H1 (cell line): ENCODE measurements at regions not wholly inside any gene's neighbourhood (a gene's known extent, or its start where the extent isn't known, plus 50 kb on each side); places are given as distances from the start of the nearest gene placed in this dataset.
A peak's percentile ranks its signal among the peaks of the same experiment; 100 is the strongest.

Source experiments
- CTCF ChIA-PET: fragments of 300-600 bp; sonication (Branson Sonifier 250); formaldehyde crosslinking; loops from one replicate; lab custom pipeline; 2021; ENCODE audit not compliant: partially characterized antibody; lab: Charles Lee
- POLR2A ChIA-PET: fragments of 300-600 bp; sonication (Branson Sonifier 250); formaldehyde crosslinking; loops from one replicate; lab custom pipeline; 2021; ENCODE audit warnings: inconsistent platforms; ENCODE audit not compliant: partially characterized antibody; lab: Charles Lee
- DNase-seq, 2 experiments: peaks; one replicate each; pipeline versions ENCODE4 v3.0.0 to v3.0.0-alpha.2; 2010 to 2022; ENCODE audit warnings: low spot score in 2 of 2, low read depth in 1 of 2, mixed read lengths in 1 of 2
- FAIRE-seq: peaks from 2 replicates; lab custom pipeline; 2011; peaks lifted over from hg19 to GRCh38; lab: Jason Lieb, UNC
- H2AFZ ChIP-seq: 2 replicates; pipeline ENCODE4 v1.8.1; 2012; ENCODE audit warnings: low read length, inconsistent platforms
- H2AK5ac ChIP-seq: 2 replicates; pipeline ENCODE4 v1.6.1; 2013; ENCODE audit warnings: low read depth, low read length
- H2BK120ac ChIP-seq: replicated peaks from 2 replicates; pipeline ENCODE3; 2013; ENCODE audit warnings: low read depth, low read length, inconsistent platforms
- H2BK12ac ChIP-seq: 2 replicates; pipeline ENCODE4 v1.6.1; 2013; ENCODE audit warnings: low read depth, low read length
- H2BK15ac ChIP-seq: 2 replicates; pipeline ENCODE4 v1.6.1; 2013; ENCODE audit warnings: low read length
- H2BK20ac ChIP-seq: 2 replicates; pipeline ENCODE4 v1.6.1; 2013; ENCODE audit warnings: low read length
- H2BK5ac ChIP-seq: 2 replicates; pipeline ENCODE4 v1.6.1; 2013; ENCODE audit warnings: low read depth, low read length
- H3K14ac ChIP-seq: 2 replicates; pipeline ENCODE4 v1.6.1; 2013; ENCODE audit warnings: inconsistent platforms; ENCODE audit not compliant: insufficient read length
- H3K18ac ChIP-seq: 2 replicates; pipeline ENCODE4 v1.6.1; 2013; ENCODE audit warnings: low read length; ENCODE audit errors: extremely low read depth
- H3K23ac ChIP-seq: 2 replicates; pipeline ENCODE4 v1.6.1; 2013; ENCODE audit warnings: inconsistent platforms; ENCODE audit not compliant: insufficient read length
- H3K23me2 ChIP-seq: 2 replicates; pipeline ENCODE4 v1.6.1; 2013; ENCODE audit warnings: low read depth, low read length
- H3K27ac ChIP-seq: 2 replicates; pipeline ENCODE4 v1.6.1; 2011; ENCODE audit warnings: low read depth, low read length, inconsistent platforms
- H3K27me3 ChIP-seq, 4 experiments: replicated peaks in 1 of 4; 1 replicate in 1 of 4; 2 replicates in 3 of 4; pipeline versions ENCODE4 v1.6.1 to v1.8.1; 2011 to 2013; ENCODE audit warnings: low read length in 3 of 4, mild to moderate bottlenecking in 3 of 4, inconsistent platforms in 2 of 4, mixed read lengths in 2 of 4, moderate library complexity in 1 of 4; ENCODE audit not compliant: control insufficient read depth in 3 of 4, insufficient read depth in 3 of 4; ENCODE audit errors: extremely low read depth in 1 of 4
- H3K36me3 ChIP-seq, 4 experiments: 2 replicates each; pipeline versions ENCODE4 v1.6.1 to v1.8.1; 2011 to 2013; ENCODE audit warnings: mild to moderate bottlenecking in 4 of 4, low read length in 3 of 4, moderate library complexity in 2 of 4, control low read depth in 1 of 4, inconsistent platforms in 1 of 4; ENCODE audit not compliant: insufficient read depth in 4 of 4, control insufficient read depth in 2 of 4
- H3K4ac ChIP-seq: replicated peaks from 2 replicates; pipeline ENCODE3; 2013; ENCODE audit warnings: low read length, low read depth, mixed read lengths, inconsistent platforms; ENCODE audit not compliant: insufficient read length
- H3K4me1 ChIP-seq, 4 experiments: replicated peaks in 1 of 4; 1 replicate in 1 of 4; 2 replicates in 3 of 4; pipeline versions ENCODE4 v1.6.1 to v1.8.1; 2011 to 2013; ENCODE audit warnings: low read length in 3 of 4, inconsistent platforms in 2 of 4, mixed read lengths in 1 of 4; ENCODE audit not compliant: insufficient read depth in 4 of 4, control insufficient read depth in 3 of 4
- H3K4me2 ChIP-seq, 2 experiments: 2 replicates each; pipeline versions ENCODE4 v1.6.1 to v1.8.1; 2011 to 2013; ENCODE audit warnings: low read depth in 2 of 2, low read length in 2 of 2, control low read depth in 1 of 2, inconsistent platforms in 1 of 2, mild to moderate bottlenecking in 1 of 2; ENCODE audit not compliant: insufficient read depth in 1 of 2
- H3K4me3 ChIP-seq, 4 experiments: fragments of 200-600, 300-600 bp in 1 of 4; sonication (generic), shearing (Covaris generic), sonication (Bioruptor Twin) in 1 of 4; 2 replicates each; pipeline versions ENCODE4 v1.5.1 to v1.8.1; 2011 to 2016; ENCODE audit warnings: low read length in 4 of 4, low read depth in 3 of 4, control low read depth in 2 of 4, inconsistent platforms in 2 of 4, mild to moderate bottlenecking in 2 of 4, mixed read lengths in 1 of 4, moderate library complexity in 1 of 4; ENCODE audit not compliant: insufficient read depth in 2 of 4; ENCODE audit errors: extremely low read depth in 1 of 4
- H3K56ac ChIP-seq: replicated peaks from 2 replicates; pipeline ENCODE3; 2013; ENCODE audit warnings: low read depth, mild to moderate bottlenecking, mixed read lengths, low read length, inconsistent platforms; ENCODE audit not compliant: insufficient read length
- H3K79me1 ChIP-seq: 2 replicates; pipeline ENCODE4 v1.6.1; 2013; ENCODE audit warnings: low read depth, low read length, control low read depth
- H3K79me2 ChIP-seq, 2 experiments: 2 replicates each; pipeline versions ENCODE4 v1.6.1 to v1.8.1; 2012 to 2013; ENCODE audit warnings: low read length in 2 of 2, mild to moderate bottlenecking in 2 of 2, inconsistent platforms in 1 of 2; ENCODE audit not compliant: insufficient read depth in 2 of 2, control insufficient read depth in 1 of 2
- H3K9ac ChIP-seq, 4 experiments: replicated peaks in 1 of 4; 1 replicate in 1 of 4; 2 replicates in 3 of 4; pipeline versions ENCODE4 v1.6.1 to v1.8.1; 2011 to 2013; ENCODE audit warnings: low read depth in 3 of 4, low read length in 3 of 4, control low read depth in 2 of 4, mild to moderate bottlenecking in 2 of 4, moderate library complexity in 2 of 4, inconsistent platforms in 1 of 4; ENCODE audit errors: extremely low read depth in 1 of 4
- H3K9me3 ChIP-seq, 2 experiments: 2 replicates each; pipeline versions ENCODE4 v1.6.1 to v1.8.1; 2012 to 2013; ENCODE audit warnings: mild to moderate bottlenecking in 2 of 2, moderate library complexity in 2 of 2, control low read depth in 1 of 2, inconsistent platforms in 1 of 2, low read depth in 1 of 2, low read length in 1 of 2, mixed read lengths in 1 of 2; ENCODE audit not compliant: insufficient read depth in 2 of 2
- H4K20me1 ChIP-seq, 2 experiments: replicated peaks in 1 of 2; 2 replicates each; pipeline versions ENCODE3 to v1.8.1; 2011 to 2013; ENCODE audit warnings: inconsistent platforms in 2 of 2, low read length in 2 of 2, mild to moderate bottlenecking in 1 of 2; ENCODE audit not compliant: insufficient read depth in 2 of 2, control insufficient read depth in 1 of 2
- H4K5ac ChIP-seq: 2 replicates; pipeline ENCODE4 v1.6.1; 2013; ENCODE audit warnings: low read length, low read depth, mixed read lengths, inconsistent platforms; ENCODE audit not compliant: insufficient read length
- H4K8ac ChIP-seq: 2 replicates; pipeline ENCODE4 v1.8.0; 2013; ENCODE audit warnings: mild to moderate bottlenecking, moderate library complexity, low read length, inconsistent platforms; ENCODE audit not compliant: insufficient read depth; ENCODE audit errors: extremely low read depth
- H4K91ac ChIP-seq: replicated peaks from 2 replicates; pipeline ENCODE3; 2013; ENCODE audit warnings: low read length, mixed read lengths, inconsistent platforms; ENCODE audit not compliant: insufficient read length
- ASH2L ChIP-seq: fragments of 200-600, 300-600 bp; sonication (generic); IDR thresholded peaks from one replicate; pipeline ENCODE4 v1.7.1; 2017; ENCODE audit warnings: low read length
- BCL11A ChIP-seq, 2 experiments: IDR thresholded peaks; one replicate each; pipeline ENCODE4 v1.6.1; 2011; ENCODE audit warnings: low read depth in 2 of 2, low read length in 2 of 2, mild to moderate bottlenecking in 2 of 2
- CHD2 ChIP-seq: IDR thresholded peaks from 2 replicates; pipeline ENCODE4 v1.6.1; 2012; ENCODE audit warnings: low read length, improper control_type of control experiment
- GABPA ChIP-seq: IDR thresholded peaks from 2 replicates; pipeline ENCODE4 v1.6.1; 2011; ENCODE audit warnings: mild to moderate bottlenecking, low read length, moderate library complexity, borderline replicate concordance; ENCODE audit not compliant: insufficient read depth
- JUN ChIP-seq: IDR thresholded peaks from 2 replicates; pipeline ENCODE4 v1.6.1; 2011; ENCODE audit warnings: low read depth, mild to moderate bottlenecking, improper control_type of control experiment, low read length
- PHF8 ChIP-seq: fragments of 200-600 bp; sonication (generic); conservative IDR thresholded peaks from 2 replicates; pipeline ENCODE4 v1.7.1; 2012; ENCODE audit warnings: low read depth, mild to moderate bottlenecking, inconsistent platforms, low read length, moderate library complexity
- RBBP5 ChIP-seq: IDR thresholded peaks from 2 replicates; pipeline ENCODE4 v1.7.1; 2012; ENCODE audit warnings: low read depth, mild to moderate bottlenecking, inconsistent platforms, low read length, moderate library complexity, borderline replicate concordance
- SIX5 ChIP-seq: IDR thresholded peaks from 2 replicates; pipeline ENCODE4 v1.6.1; 2011; ENCODE audit warnings: mild to moderate bottlenecking, low read depth, low read length
- SP1 ChIP-seq: IDR thresholded peaks from 2 replicates; pipeline ENCODE4 v1.6.1; 2011; ENCODE audit warnings: low read depth, low read length
- SP4 ChIP-seq: IDR thresholded peaks from 2 replicates; pipeline ENCODE4 v1.6.1; 2012; ENCODE audit warnings: low read length, inconsistent platforms
- SUZ12 ChIP-seq: fragments of 200-600 bp; sonication (generic); IDR thresholded peaks from 2 replicates; pipeline ENCODE4 v1.6.1; 2012; ENCODE audit warnings: mild to moderate bottlenecking, inconsistent platforms, low read length, moderate library complexity, mixed read lengths
- TAF7 ChIP-seq: optimal IDR thresholded peaks from 2 replicates; pipeline ENCODE3; 2011; ENCODE audit warnings: low read depth, mild to moderate bottlenecking, inconsistent platforms, low read length, moderate library complexity, borderline replicate concordance
- TBP ChIP-seq: IDR thresholded peaks from 2 replicates; pipeline ENCODE4 v1.6.1; 2011; ENCODE audit warnings: low read depth, low read length, improper control_type of control experiment
- YY1 ChIP-seq: IDR thresholded peaks from 2 replicates; pipeline ENCODE4 v1.6.1; 2011; ENCODE audit warnings: low read depth, mild to moderate bottlenecking, low read length
- ZNF274 ChIP-seq: IDR thresholded peaks from 2 replicates; pipeline ENCODE4 v1.7.0; 2012; ENCODE audit warnings: low read length, borderline replicate concordance; ENCODE audit errors: extremely low read depth
- WGBS, 2 experiments: shearing (Covaris generic) in 1 of 2; methylation state at CpG; one replicate each; pipeline versions ENCODE4 v1.1.6 to v1.1.7; 2013 to 2015; ENCODE audit warnings: low lambda C conversion rate in 2 of 2, mixed read lengths in 2 of 2, inconsistent platforms in 1 of 2, low coverage in 1 of 2, missing lambda C conversion rate in 1 of 2; ENCODE audit not compliant: insufficient replicate concordance in 2 of 2, insufficient coverage in 1 of 2, insufficient read length in 1 of 2; ENCODE audit errors: extremely low coverage in 1 of 2, missing lambda C conversion rate in 1 of 2; 5-methylcytosine and 5-hydroxymethylcytosine counted together

DNA sequence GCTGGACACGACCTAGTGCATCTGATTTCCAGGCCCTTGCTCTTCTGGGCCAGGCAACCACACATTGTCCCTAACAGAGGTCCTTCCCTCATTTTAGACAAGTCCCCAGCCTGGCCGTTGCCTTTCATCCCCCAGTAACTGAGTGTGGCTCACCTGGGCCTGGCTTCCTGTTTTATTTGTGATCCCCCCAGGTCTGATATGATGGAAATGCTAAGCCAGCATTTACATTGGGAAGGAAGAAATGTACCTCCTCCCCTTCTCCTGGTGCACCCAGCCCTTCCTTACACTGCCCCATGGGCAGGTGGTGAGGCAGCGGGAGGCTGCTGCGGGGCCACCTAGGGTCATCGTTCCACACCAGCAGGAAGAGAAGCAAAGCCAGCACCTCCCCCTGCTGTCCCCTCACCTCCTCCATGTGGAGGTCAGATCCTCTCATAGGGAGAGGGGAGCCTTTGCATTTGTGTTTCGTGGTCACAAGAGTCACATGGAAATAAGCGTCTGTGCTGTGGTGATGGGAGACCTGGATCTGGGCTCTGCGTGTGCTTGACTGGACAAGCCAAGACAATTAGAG is 108.8 kb downstream of the GLRX3 start:
- H3K27ac ChIP-seq, result no peak overlapping the region

More for the DNA sequence above, 108.8 kb downstream of the GLRX3 start:
- H4K8ac ChIP-seq, result peak overlapping the region; percentile 59; the same call in 1 of the 2 replicates
- no peaks in the 10 kb centered on the region for H3K4me1 ChIP-seq
- H3K23me2 ChIP-seq, result no peaks in the 10 kb centered on the region
- H3K36me3 ChIP-seq, result no peaks in the 10 kb centered on the region
- no peak overlapping the region for H2AK5ac ChIP-seq
- no peak overlapping the region for H2BK5ac ChIP-seq
- no peak overlapping the region for H2BK20ac ChIP-seq
- WGBS, 2 experiments, result 93% methylated on average over 8 of the region's 8 CpGs; no CpG with 5 or more reads in 1 of the 2 experiments
- no peak overlapping the region for H4K5ac ChIP-seq
- no peak overlapping the region for H2BK15ac ChIP-seq
- CTCF ChIA-PET, result no interaction called here
- no peaks in the 10 kb centered on the region for H4K20me1 ChIP-seq
- no peak overlapping the region for H2AFZ ChIP-seq
- no peak overlapping the region for H3K9ac ChIP-seq
- no peak overlapping the region for H3K18ac ChIP-seq
- no peak overlapping the region for H3K4ac ChIP-seq
- DNase-seq (no peak), FAIRE-seq (no peak)
- no peak overlapping the region for H3K14ac ChIP-seq
- H3K56ac ChIP-seq, result no peak overlapping the region
- H2BK120ac ChIP-seq, result no peak overlapping the region
- POLR2A ChIA-PET, result no interaction called here
- H3K9me3 ChIP-seq, result peaks cover 2 to 11% of the 10 kb centered on the region in 2 experiments; a peak in 3 of 4 replicates
- TF ChIP-seq SUZ12 (no peak), ASH2L (no peak), YY1 (no peak), JUN (no peak), TAF7 (no peak), CHD2 (no peak), SP4 (no peak), PHF8 (no peak), RBBP5 (no peak), SIX5 (no peak), BCL11A (IDR thresholded peaks at IDR 0.05; ENCODE audit: low read depth in 2 of 2, low read length in 2 of 2) (no peak), GABPA (no peak), ZNF274 (no peak), SP1 (no peak), TBP (no peak)
- no peaks in the 10 kb centered on the region for H3K79me1 ChIP-seq
- H3K27me3 ChIP-seq, result no peaks in the 10 kb centered on the region
- H3K4me2 ChIP-seq, result no peak overlapping the region
- H4K91ac ChIP-seq, result no peak overlapping the region
- H3K4me3 ChIP-seq, result no peak overlapping the region
- no peaks in the 10 kb centered on the region for H3K79me2 ChIP-seq
- no peak overlapping the region for H2BK12ac ChIP-seq
- H3K23ac ChIP-seq, result no peak overlapping the region
